Heart left ventricle (tissue), 13 donors: ENCODE measurements at regions not wholly inside any gene's neighbourhood (a gene's known extent, or its start where the extent isn't known, plus 50 kb on each side); places are given as distances from the start of the nearest gene placed in this dataset.

ENCODE experiments used
- POLR2A ChIP-seq, 2 donors: fragments of 450-650 bp; IDR thresholded peaks; one replicate each; pipeline ENCODE4 v1.6.1; 2017; ENCODE audit warnings: antibody characterized with exemption in 2 of 2, mild to moderate bottlenecking in 2 of 2, moderate library complexity in 2 of 2
- TF ChIP-seq, protein P1 (sequence below), 12 donors: fragments of 200-600 bp; sonication (generic) in 4 of 12; IDR thresholded peaks; one replicate each; pipeline versions ENCODE4 v1.5.0 to v1.8.0; 2018 to 2022; ENCODE audit warnings: antibody characterized with exemption in 12 of 12, mild to moderate bottlenecking in 5 of 12
- donor health status: ischemic (EF 13 %, LVEDD 7.1; RV severe dilation, severe dysfunction).
- donor health status: DM: no; HTN: yes; CAD: no.
- donor health status: DM: no; HTN: no; CAD: no.
- donor health status: ischemic (EF 25% LVEDD 6.9; RV normal size, moderate dysfunction).
- donor health status: ischemic (EF 25% LVEDD 5.7; RV mildly dilated, moderate dysfunction).
- donor health status: ischemic (EF 35%, LVEDD 5.7; RV mildly dilated, moderate dysfunction).
- donor health status: nonischemic (EF 11% LVEDD 7.7; RV severe dilation, severe dysfunction).
- donor health status: DM: yes; HTN: yes; CAD: no.
- donor health status: PGD.
- donor health status: ischemic (EF 29% LVEDD 5.4; RV normal size, mild dysfunction).
- donor health status: nonischemic (EF 23%, LVEDD 6.1; RV moderate dilation, normal function).

DNA sequence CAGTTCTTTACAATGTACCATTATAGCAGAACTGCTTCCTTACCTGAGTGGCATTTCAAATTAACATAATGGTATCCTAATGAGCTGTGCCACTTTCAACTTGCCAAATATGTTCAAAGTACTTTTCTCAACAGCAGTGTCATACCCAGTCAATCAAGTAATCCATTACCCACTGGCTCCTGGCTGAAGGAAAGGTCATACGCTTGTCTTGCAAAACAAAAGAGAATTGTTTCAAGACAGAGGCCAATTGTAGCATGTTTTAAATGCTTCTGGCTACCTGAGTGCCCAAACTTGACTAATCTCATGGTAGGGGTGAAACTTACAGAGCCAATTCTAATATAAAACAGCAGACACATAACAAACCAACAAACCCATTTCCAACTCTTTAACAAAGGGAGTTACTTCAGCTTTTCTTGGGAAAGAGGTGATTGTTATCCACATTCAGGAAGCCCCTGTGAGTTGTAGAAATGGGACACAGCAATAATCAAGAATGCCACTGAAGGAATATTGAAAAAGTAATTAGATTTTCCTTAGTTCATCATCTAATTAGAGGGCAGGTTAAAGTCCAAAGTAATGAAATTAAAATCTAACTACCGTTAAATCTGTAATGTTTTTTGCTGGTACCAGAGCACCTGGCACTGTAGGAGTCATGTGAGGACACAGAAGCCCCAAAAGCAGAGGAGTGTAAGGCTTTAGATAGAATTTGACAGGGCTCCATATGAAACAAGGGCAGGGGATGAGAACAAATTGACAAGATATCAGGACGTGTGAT lies 241.9 kb downstream of the RWDD3 start:
- TF ChIP-seq, protein P1, sequence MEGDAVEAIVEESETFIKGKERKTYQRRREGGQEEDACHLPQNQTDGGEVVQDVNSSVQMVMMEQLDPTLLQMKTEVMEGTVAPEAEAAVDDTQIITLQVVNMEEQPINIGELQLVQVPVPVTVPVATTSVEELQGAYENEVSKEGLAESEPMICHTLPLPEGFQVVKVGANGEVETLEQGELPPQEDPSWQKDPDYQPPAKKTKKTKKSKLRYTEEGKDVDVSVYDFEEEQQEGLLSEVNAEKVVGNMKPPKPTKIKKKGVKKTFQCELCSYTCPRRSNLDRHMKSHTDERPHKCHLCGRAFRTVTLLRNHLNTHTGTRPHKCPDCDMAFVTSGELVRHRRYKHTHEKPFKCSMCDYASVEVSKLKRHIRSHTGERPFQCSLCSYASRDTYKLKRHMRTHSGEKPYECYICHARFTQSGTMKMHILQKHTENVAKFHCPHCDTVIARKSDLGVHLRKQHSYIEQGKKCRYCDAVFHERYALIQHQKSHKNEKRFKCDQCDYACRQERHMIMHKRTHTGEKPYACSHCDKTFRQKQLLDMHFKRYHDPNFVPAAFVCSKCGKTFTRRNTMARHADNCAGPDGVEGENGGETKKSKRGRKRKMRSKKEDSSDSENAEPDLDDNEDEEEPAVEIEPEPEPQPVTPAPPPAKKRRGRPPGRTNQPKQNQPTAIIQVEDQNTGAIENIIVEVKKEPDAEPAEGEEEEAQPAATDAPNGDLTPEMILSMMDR (IDR thresholded peaks at IDR 0.05) = no peak
- TF ChIP-seq POLR2A (IDR thresholded peaks at IDR 0.05) = no peak
